ENCODE measurements at regions not wholly inside any gene's neighbourhood (a gene's known extent, or its start where the extent isn't known, plus 50 kb on each side); places are given as distances from the start of the nearest gene placed in this dataset.

- TF ChIP-seq CTCF (IDR thresholded peaks at IDR 0.05; ENCODE audit: extremely low read depth, missing control alignments): no peak
- no peak for DNase-seq (ENCODE audit: low spot score)
Observed at GRCh38 chr16:9438991-9439390, 347.5 kb downstream of the HAPSTR1 start.

- DNase-seq (ENCODE audit: low spot score): no peak
- TF ChIP-seq CTCF (IDR thresholded peaks at IDR 0.05; ENCODE audit: extremely low read depth, missing control alignments): no peak
Observed at GRCh38 chr16:9441012-9441411, 349.6 kb downstream of the HAPSTR1 start.

- no peak for DNase-seq (ENCODE audit: low spot score)
- TF ChIP-seq CTCF (IDR thresholded peaks at IDR 0.05; ENCODE audit: extremely low read depth, missing control alignments): no peak
Observed at GRCh38 chr16:9443864-9444263, 352.4 kb downstream of the HAPSTR1 start.

- no peak for DNase-seq (ENCODE audit: low spot score)
- no peak for TF ChIP-seq CTCF (IDR thresholded peaks at IDR 0.05; ENCODE audit: extremely low read depth, missing control alignments)
Observed at GRCh38 chr16:9446471-9447194, 355.2 kb downstream of the HAPSTR1 start.

- DNase-seq (ENCODE audit: low spot score): no peak
- no peak for TF ChIP-seq CTCF (IDR thresholded peaks at IDR 0.05; ENCODE audit: extremely low read depth, missing control alignments)
Observed at GRCh38 chr16:9447195-9447551, 355.7 kb downstream of the HAPSTR1 start.

- TF ChIP-seq CTCF (IDR thresholded peaks at IDR 0.05; ENCODE audit: extremely low read depth, missing control alignments): no peak
- no peak for DNase-seq (ENCODE audit: low spot score)
Observed at GRCh38 chr16:9447699-9448098, 356.3 kb downstream of the HAPSTR1 start.

- DNase-seq (ENCODE audit: low spot score): no peak
Observed at GRCh38 chr16:9449597-9449996, 358.2 kb downstream of the HAPSTR1 start.

More at GRCh38 chr16:9449597-9449996, 358.2 kb downstream of the HAPSTR1 start:
- no peak for TF ChIP-seq CTCF (IDR thresholded peaks at IDR 0.05; ENCODE audit: extremely low read depth, missing control alignments)

All from GM20000 (cell line).